ENCODE measurements at regions not wholly inside any gene's neighbourhood (a gene's known extent, or its start where the extent isn't known, plus 50 kb on each side); places are given as distances from the start of the nearest gene placed in this dataset.

DNA sequence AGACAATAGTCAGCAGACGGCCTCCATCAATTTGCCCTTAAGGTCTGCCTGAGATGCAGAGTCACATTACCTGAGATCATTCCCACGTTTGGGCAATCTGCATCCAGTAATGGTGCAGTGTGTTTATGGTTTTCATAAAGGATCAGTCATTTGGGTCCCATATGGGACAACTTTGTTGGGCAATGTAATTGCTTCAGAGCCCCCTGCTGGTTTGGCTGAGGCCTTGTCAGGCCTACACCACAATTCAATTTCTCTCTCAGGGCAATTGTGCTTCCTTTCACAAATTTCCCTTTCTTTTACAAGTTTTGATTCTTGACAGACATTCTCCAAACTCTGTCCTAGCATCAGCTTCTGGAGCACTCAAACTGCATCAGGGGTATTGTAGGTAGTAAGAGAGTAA is 191.2 kb upstream of the SSTR1 start:
- no peaks in the 10 kb centered on the region for H3K4me1 Mint-ChIP-seq (ENCODE audit: low read depth)
- no peak overlapping the region for H3K4me3 Mint-ChIP-seq (ENCODE audit: unreplicated experiment)
- H3K27ac Mint-ChIP-seq (ENCODE audit: unreplicated experiment): no peak overlapping the region
- no peaks in the 10 kb centered on the region for H3K36me3 Mint-ChIP-seq (ENCODE audit: low read depth)
- H3K27me3 Mint-ChIP-seq (ENCODE audit: low read depth): peaks cover 2% of the 10 kb centered on the region
- DNase-seq (ENCODE audit: low spot score): no peak
- TF ChIP-seq, protein P1, sequence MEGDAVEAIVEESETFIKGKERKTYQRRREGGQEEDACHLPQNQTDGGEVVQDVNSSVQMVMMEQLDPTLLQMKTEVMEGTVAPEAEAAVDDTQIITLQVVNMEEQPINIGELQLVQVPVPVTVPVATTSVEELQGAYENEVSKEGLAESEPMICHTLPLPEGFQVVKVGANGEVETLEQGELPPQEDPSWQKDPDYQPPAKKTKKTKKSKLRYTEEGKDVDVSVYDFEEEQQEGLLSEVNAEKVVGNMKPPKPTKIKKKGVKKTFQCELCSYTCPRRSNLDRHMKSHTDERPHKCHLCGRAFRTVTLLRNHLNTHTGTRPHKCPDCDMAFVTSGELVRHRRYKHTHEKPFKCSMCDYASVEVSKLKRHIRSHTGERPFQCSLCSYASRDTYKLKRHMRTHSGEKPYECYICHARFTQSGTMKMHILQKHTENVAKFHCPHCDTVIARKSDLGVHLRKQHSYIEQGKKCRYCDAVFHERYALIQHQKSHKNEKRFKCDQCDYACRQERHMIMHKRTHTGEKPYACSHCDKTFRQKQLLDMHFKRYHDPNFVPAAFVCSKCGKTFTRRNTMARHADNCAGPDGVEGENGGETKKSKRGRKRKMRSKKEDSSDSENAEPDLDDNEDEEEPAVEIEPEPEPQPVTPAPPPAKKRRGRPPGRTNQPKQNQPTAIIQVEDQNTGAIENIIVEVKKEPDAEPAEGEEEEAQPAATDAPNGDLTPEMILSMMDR (IDR thresholded peaks at IDR 0.05): peak; percentile 21
- peaks cover 15% of the 10 kb centered on the region for H3K9me3 Mint-ChIP-seq (ENCODE audit: low read depth)

- H3K4me3 Mint-ChIP-seq (ENCODE audit: unreplicated experiment): no peak overlapping the region
- H3K9me3 Mint-ChIP-seq (ENCODE audit: low read depth): peaks cover 18% of the 10 kb centered on the region
- H3K27me3 Mint-ChIP-seq (ENCODE audit: low read depth): peaks cover 2% of the 10 kb centered on the region
- no peak for DNase-seq (ENCODE audit: low spot score)
- H3K27ac Mint-ChIP-seq (ENCODE audit: unreplicated experiment): no peak overlapping the region
- TF ChIP-seq, protein P1 (IDR thresholded peaks at IDR 0.05): no peak
- H3K4me1 Mint-ChIP-seq (ENCODE audit: low read depth): no peaks in the 10 kb centered on the region
- no peaks in the 10 kb centered on the region for H3K36me3 Mint-ChIP-seq (ENCODE audit: low read depth)
Observed at GRCh38 chr14:38021861-38022260, 185.8 kb upstream of the SSTR1 start.

DNA sequence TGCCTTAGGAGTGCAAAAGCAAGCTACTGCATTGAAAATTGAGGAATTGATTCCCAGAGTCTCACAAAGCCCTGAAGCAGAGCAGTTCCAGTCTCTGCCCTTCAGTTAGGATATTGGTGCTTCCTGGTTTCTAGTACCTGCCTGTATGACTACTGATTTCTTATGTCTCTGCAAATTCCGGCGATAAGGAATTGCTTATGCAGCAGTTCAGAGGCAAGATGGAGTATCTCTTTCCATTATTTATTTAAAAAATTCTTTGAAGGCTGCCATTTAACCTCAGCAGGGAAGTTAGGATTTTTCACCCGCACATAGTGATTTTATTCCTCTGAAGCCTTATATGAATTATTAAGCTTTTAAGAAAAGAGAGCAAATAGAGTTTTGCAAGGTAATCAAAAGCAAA is 184.9 kb upstream of the SSTR1 start:
- Mint-ChIP-seq H3K4me1 (ENCODE audit: low read depth) (no peaks in the 10 kb centered on the region), H3K27me3 (ENCODE audit: low read depth) (peaks cover 2% of the 10 kb centered on the region)
- no peak for DNase-seq (ENCODE audit: low spot score)

GRCh38 chr14:38038171-38038570 is 169.5 kb upstream of the SSTR1 start:
- no peak overlapping the region for H3K4me3 Mint-ChIP-seq (ENCODE audit: unreplicated experiment)
- TF ChIP-seq, protein P1 (IDR thresholded peaks at IDR 0.05): no peak
- H3K9me3 Mint-ChIP-seq (ENCODE audit: low read depth): peaks cover 12% of the 10 kb centered on the region
- DNase-seq (ENCODE audit: low spot score): no peak
- H3K27ac Mint-ChIP-seq (ENCODE audit: unreplicated experiment): no peak overlapping the region
- no peaks in the 10 kb centered on the region for H3K27me3 Mint-ChIP-seq (ENCODE audit: low read depth)
- H3K4me1 Mint-ChIP-seq (ENCODE audit: low read depth): no peaks in the 10 kb centered on the region
- H3K36me3 Mint-ChIP-seq (ENCODE audit: low read depth): no peaks in the 10 kb centered on the region

More for the DNA sequence above, 184.9 kb upstream of the SSTR1 start:
- no peaks in the 10 kb centered on the region for H3K36me3 Mint-ChIP-seq (ENCODE audit: low read depth)
- no peak overlapping the region for H3K4me3 Mint-ChIP-seq (ENCODE audit: unreplicated experiment)
- H3K27ac Mint-ChIP-seq (ENCODE audit: unreplicated experiment): no peak overlapping the region
- H3K9me3 Mint-ChIP-seq (ENCODE audit: low read depth): peaks cover 18% of the 10 kb centered on the region
- TF ChIP-seq, protein P1 (IDR thresholded peaks at IDR 0.05): no peak

DNA sequence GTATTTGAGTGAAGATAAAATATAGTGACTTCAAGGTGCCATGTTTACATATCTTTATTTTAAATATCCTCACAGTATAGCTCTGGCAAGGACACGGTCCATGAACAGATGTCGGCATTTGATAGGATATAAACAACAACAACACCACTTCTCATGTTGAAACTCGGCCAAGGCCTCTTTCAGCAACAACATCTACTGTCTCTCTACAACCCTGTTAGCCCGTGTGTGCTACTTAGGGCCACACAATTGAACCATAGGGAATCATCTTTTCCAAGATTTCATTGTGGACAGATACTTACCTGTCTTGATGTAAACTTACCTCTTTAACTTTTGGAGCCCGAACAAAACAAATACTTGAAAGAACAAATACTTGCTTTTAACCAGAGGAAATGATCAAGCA is 168.7 kb upstream of the SSTR1 start:
- Mint-ChIP-seq H3K27ac (ENCODE audit: unreplicated experiment) (no peak overlapping the region), H3K36me3 (ENCODE audit: low read depth) (no peaks in the 10 kb centered on the region), H3K27me3 (ENCODE audit: low read depth) (no peaks in the 10 kb centered on the region), H3K4me1 (ENCODE audit: low read depth) (no peaks in the 10 kb centered on the region), H3K4me3 (ENCODE audit: unreplicated experiment) (no peak overlapping the region), H3K9me3 (ENCODE audit: low read depth) (peaks cover 9% of the 10 kb centered on the region)
- no peak for DNase-seq (ENCODE audit: low spot score)
- TF ChIP-seq, protein P1 (IDR thresholded peaks at IDR 0.05): no peak
